H1 (cell line): ENCODE measurements at regions not wholly inside any gene's neighbourhood (a gene's known extent, or its start where the extent isn't known, plus 50 kb on each side); places are given as distances from the start of the nearest gene placed in this dataset.
"Not testable (repeated sequence)": the region's sequence is repeated elsewhere in the genome, so short reads cannot be mapped to it uniquely, and the experiment has no call there.

Experiments
- CTCF ChIA-PET: fragments of 300-600 bp; sonication (Branson Sonifier 250); formaldehyde crosslinking; loops from one replicate; lab custom pipeline; 2021; ENCODE audit not compliant: partially characterized antibody; lab: Charles Lee
- POLR2A ChIA-PET: fragments of 300-600 bp; sonication (Branson Sonifier 250); formaldehyde crosslinking; loops from one replicate; lab custom pipeline; 2021; ENCODE audit warnings: inconsistent platforms; ENCODE audit not compliant: partially characterized antibody; lab: Charles Lee
- DNase-seq, 2 experiments: peaks; one replicate each; pipeline versions ENCODE4 v3.0.0 to v3.0.0-alpha.2; 2010 to 2022; ENCODE audit warnings: low spot score in 2 of 2, low read depth in 1 of 2, mixed read lengths in 1 of 2
- FAIRE-seq: peaks from 2 replicates; lab custom pipeline; 2011; peaks lifted over from hg19 to GRCh38; lab: Jason Lieb, UNC
- H2AFZ ChIP-seq: 2 replicates; pipeline ENCODE4 v1.8.1; 2012; ENCODE audit warnings: low read length, inconsistent platforms
- H2AK5ac ChIP-seq: 2 replicates; pipeline ENCODE4 v1.6.1; 2013; ENCODE audit warnings: low read depth, low read length
- H2BK120ac ChIP-seq: replicated peaks from 2 replicates; pipeline ENCODE3; 2013; ENCODE audit warnings: low read depth, low read length, inconsistent platforms
- H2BK12ac ChIP-seq: 2 replicates; pipeline ENCODE4 v1.6.1; 2013; ENCODE audit warnings: low read depth, low read length
- H2BK15ac ChIP-seq: 2 replicates; pipeline ENCODE4 v1.6.1; 2013; ENCODE audit warnings: low read length
- H2BK20ac ChIP-seq: 2 replicates; pipeline ENCODE4 v1.6.1; 2013; ENCODE audit warnings: low read length
- H2BK5ac ChIP-seq: 2 replicates; pipeline ENCODE4 v1.6.1; 2013; ENCODE audit warnings: low read depth, low read length
- H3K14ac ChIP-seq: 2 replicates; pipeline ENCODE4 v1.6.1; 2013; ENCODE audit warnings: inconsistent platforms; ENCODE audit not compliant: insufficient read length
- H3K18ac ChIP-seq: 2 replicates; pipeline ENCODE4 v1.6.1; 2013; ENCODE audit warnings: low read length; ENCODE audit errors: extremely low read depth
- H3K23ac ChIP-seq: 2 replicates; pipeline ENCODE4 v1.6.1; 2013; ENCODE audit warnings: inconsistent platforms; ENCODE audit not compliant: insufficient read length
- H3K23me2 ChIP-seq: 2 replicates; pipeline ENCODE4 v1.6.1; 2013; ENCODE audit warnings: low read depth, low read length
- H3K27ac ChIP-seq: 2 replicates; pipeline ENCODE4 v1.6.1; 2011; ENCODE audit warnings: low read depth, low read length, inconsistent platforms
- H3K27me3 ChIP-seq, 4 experiments: replicated peaks in 1 of 4; 1 replicate in 1 of 4; 2 replicates in 3 of 4; pipeline versions ENCODE4 v1.6.1 to v1.8.1; 2011 to 2013; ENCODE audit warnings: low read length in 3 of 4, mild to moderate bottlenecking in 3 of 4, inconsistent platforms in 2 of 4, mixed read lengths in 2 of 4, moderate library complexity in 1 of 4; ENCODE audit not compliant: control insufficient read depth in 3 of 4, insufficient read depth in 3 of 4; ENCODE audit errors: extremely low read depth in 1 of 4
- H3K36me3 ChIP-seq, 4 experiments: 2 replicates each; pipeline versions ENCODE4 v1.6.1 to v1.8.1; 2011 to 2013; ENCODE audit warnings: mild to moderate bottlenecking in 4 of 4, low read length in 3 of 4, moderate library complexity in 2 of 4, control low read depth in 1 of 4, inconsistent platforms in 1 of 4; ENCODE audit not compliant: insufficient read depth in 4 of 4, control insufficient read depth in 2 of 4
- H3K4ac ChIP-seq: replicated peaks from 2 replicates; pipeline ENCODE3; 2013; ENCODE audit warnings: low read length, low read depth, mixed read lengths, inconsistent platforms; ENCODE audit not compliant: insufficient read length
- H3K4me1 ChIP-seq, 4 experiments: replicated peaks in 1 of 4; 1 replicate in 1 of 4; 2 replicates in 3 of 4; pipeline versions ENCODE4 v1.6.1 to v1.8.1; 2011 to 2013; ENCODE audit warnings: low read length in 3 of 4, inconsistent platforms in 2 of 4, mixed read lengths in 1 of 4; ENCODE audit not compliant: insufficient read depth in 4 of 4, control insufficient read depth in 3 of 4
- H3K4me2 ChIP-seq, 2 experiments: 2 replicates each; pipeline versions ENCODE4 v1.6.1 to v1.8.1; 2011 to 2013; ENCODE audit warnings: low read depth in 2 of 2, low read length in 2 of 2, control low read depth in 1 of 2, inconsistent platforms in 1 of 2, mild to moderate bottlenecking in 1 of 2; ENCODE audit not compliant: insufficient read depth in 1 of 2
- H3K4me3 ChIP-seq, 4 experiments: fragments of 200-600, 300-600 bp in 1 of 4; sonication (generic), shearing (Covaris generic), sonication (Bioruptor Twin) in 1 of 4; 2 replicates each; pipeline versions ENCODE4 v1.5.1 to v1.8.1; 2011 to 2016; ENCODE audit warnings: low read length in 4 of 4, low read depth in 3 of 4, control low read depth in 2 of 4, inconsistent platforms in 2 of 4, mild to moderate bottlenecking in 2 of 4, mixed read lengths in 1 of 4, moderate library complexity in 1 of 4; ENCODE audit not compliant: insufficient read depth in 2 of 4; ENCODE audit errors: extremely low read depth in 1 of 4
- H3K56ac ChIP-seq: replicated peaks from 2 replicates; pipeline ENCODE3; 2013; ENCODE audit warnings: low read depth, mild to moderate bottlenecking, mixed read lengths, low read length, inconsistent platforms; ENCODE audit not compliant: insufficient read length
- H3K79me1 ChIP-seq: 2 replicates; pipeline ENCODE4 v1.6.1; 2013; ENCODE audit warnings: low read depth, low read length, control low read depth
- H3K79me2 ChIP-seq, 2 experiments: 2 replicates each; pipeline versions ENCODE4 v1.6.1 to v1.8.1; 2012 to 2013; ENCODE audit warnings: low read length in 2 of 2, mild to moderate bottlenecking in 2 of 2, inconsistent platforms in 1 of 2; ENCODE audit not compliant: insufficient read depth in 2 of 2, control insufficient read depth in 1 of 2
- H3K9ac ChIP-seq, 4 experiments: replicated peaks in 1 of 4; 1 replicate in 1 of 4; 2 replicates in 3 of 4; pipeline versions ENCODE4 v1.6.1 to v1.8.1; 2011 to 2013; ENCODE audit warnings: low read depth in 3 of 4, low read length in 3 of 4, control low read depth in 2 of 4, mild to moderate bottlenecking in 2 of 4, moderate library complexity in 2 of 4, inconsistent platforms in 1 of 4; ENCODE audit errors: extremely low read depth in 1 of 4
- H3K9me3 ChIP-seq, 2 experiments: 2 replicates each; pipeline versions ENCODE4 v1.6.1 to v1.8.1; 2012 to 2013; ENCODE audit warnings: mild to moderate bottlenecking in 2 of 2, moderate library complexity in 2 of 2, control low read depth in 1 of 2, inconsistent platforms in 1 of 2, low read depth in 1 of 2, low read length in 1 of 2, mixed read lengths in 1 of 2; ENCODE audit not compliant: insufficient read depth in 2 of 2
- H4K20me1 ChIP-seq, 2 experiments: replicated peaks in 1 of 2; 2 replicates each; pipeline versions ENCODE3 to v1.8.1; 2011 to 2013; ENCODE audit warnings: inconsistent platforms in 2 of 2, low read length in 2 of 2, mild to moderate bottlenecking in 1 of 2; ENCODE audit not compliant: insufficient read depth in 2 of 2, control insufficient read depth in 1 of 2
- H4K5ac ChIP-seq: 2 replicates; pipeline ENCODE4 v1.6.1; 2013; ENCODE audit warnings: low read length, low read depth, mixed read lengths, inconsistent platforms; ENCODE audit not compliant: insufficient read length
- H4K8ac ChIP-seq: 2 replicates; pipeline ENCODE4 v1.8.0; 2013; ENCODE audit warnings: mild to moderate bottlenecking, moderate library complexity, low read length, inconsistent platforms; ENCODE audit not compliant: insufficient read depth; ENCODE audit errors: extremely low read depth
- H4K91ac ChIP-seq: replicated peaks from 2 replicates; pipeline ENCODE3; 2013; ENCODE audit warnings: low read length, mixed read lengths, inconsistent platforms; ENCODE audit not compliant: insufficient read length
- WGBS, 2 experiments: shearing (Covaris generic) in 1 of 2; methylation state at CpG; one replicate each; pipeline versions ENCODE4 v1.1.6 to v1.1.7; 2013 to 2015; ENCODE audit warnings: low lambda C conversion rate in 2 of 2, mixed read lengths in 2 of 2, inconsistent platforms in 1 of 2, low coverage in 1 of 2, missing lambda C conversion rate in 1 of 2; ENCODE audit not compliant: insufficient replicate concordance in 2 of 2, insufficient coverage in 1 of 2, insufficient read length in 1 of 2; ENCODE audit errors: extremely low coverage in 1 of 2, missing lambda C conversion rate in 1 of 2; 5-methylcytosine and 5-hydroxymethylcytosine counted together

GRCh38 chr1:196108990-196109389, 499.2 kb downstream of the KCNT2 start:
- H2AFZ ChIP-seq, result 0 out of 2 replicates have a peak overlapping the region, but pooled peaks have one; percentile 22
- 85% methylated on average over 5 of the region's 5 CpGs; no CpG with 5 or more reads in 1 of the 2 experiments for WGBS, 2 experiments
- H2BK12ac ChIP-seq, result not testable (repeated sequence)

More at GRCh38 chr1:196108990-196109389, 499.2 kb downstream of the KCNT2 start:
- H3K79me2 ChIP-seq, H3K27ac ChIP-seq, H3K4me2 ChIP-seq, H3K4me3 ChIP-seq, H2BK5ac ChIP-seq, H2BK20ac ChIP-seq, H3K36me3 ChIP-seq, DNase-seq, H3K4me1 ChIP-seq, POLR2A ChIA-PET, H2BK120ac ChIP-seq, H2BK15ac ChIP-seq, H4K91ac ChIP-seq, H3K79me1 ChIP-seq, H4K5ac ChIP-seq, H4K8ac ChIP-seq, H3K14ac ChIP-seq, H3K4ac ChIP-seq, H4K20me1 ChIP-seq, H3K23ac ChIP-seq, FAIRE-seq, H3K9ac ChIP-seq, H3K23me2 ChIP-seq, H3K56ac ChIP-seq, CTCF ChIA-PET, H3K9me3 ChIP-seq, H2AK5ac ChIP-seq, H3K27me3 ChIP-seq, H3K18ac ChIP-seq: not testable (repeated sequence)
